ENCODE measurements at regions not wholly inside any gene's neighbourhood (a gene's known extent, or its start where the extent isn't known, plus 50 kb on each side); places are given as distances from the start of the nearest gene placed in this dataset. TPM values are rescaled to one million over a fixed set of nuclear protein-coding genes. Genes with fewer than 3 reads are reported as not detected.

Small RNA genes in the stretch of these regions (small RNA-seq; reads per million reads assigned to genes)
- gene AL353752.1 (ENCODE audit: insufficient read depth, insufficient read length, low read depth, low replicate concordance) (not detected), gene RF00568 (ENCODE audit: insufficient read depth, insufficient read length, low read depth, low replicate concordance) (not detected)

All from endothelial cell of umbilical vein (primary cell).